Stimulated activated memory B cell treated with anti-CD40 and anti-IgM and Interleukin-4, amounts not matched to agents 10 μg/mL and 1 μg/mL and 100 μg/mL, for 72 hours (primary cell): ENCODE measurements at regions not wholly inside any gene's neighbourhood (a gene's known extent, or its start where the extent isn't known, plus 50 kb on each side); places are given as distances from the start of the nearest gene placed in this dataset.

Source experiments
- ATAC-seq: fragments of 150-1000 bp; cut with Tn5 transposase; 2 replicates; pipeline ENCODE4 v1.10.0; 2021
- H3K27ac Mint-ChIP-seq: one replicate; pipeline ENCODE4 v1.8.0; 2022; ENCODE audit warnings: mild to moderate bottlenecking, mixed read lengths
- H3K27me3 Mint-ChIP-seq: one replicate; pipeline ENCODE4 v1.8.0; 2022; ENCODE audit warnings: mixed read lengths
- H3K36me3 Mint-ChIP-seq: one replicate; pipeline ENCODE4 v1.8.0; 2022; ENCODE audit warnings: mixed read lengths
- H3K4me1 Mint-ChIP-seq: one replicate; pipeline ENCODE4 v1.8.0; 2022; ENCODE audit warnings: mixed read lengths
- H3K4me3 Mint-ChIP-seq: one replicate; pipeline ENCODE4 v1.8.0; 2022; ENCODE audit warnings: mild to moderate bottlenecking, moderate library complexity, mixed read lengths
- H3K9me3 Mint-ChIP-seq: one replicate; pipeline ENCODE4 v1.8.0; 2022; ENCODE audit warnings: mixed read lengths

DNA sequence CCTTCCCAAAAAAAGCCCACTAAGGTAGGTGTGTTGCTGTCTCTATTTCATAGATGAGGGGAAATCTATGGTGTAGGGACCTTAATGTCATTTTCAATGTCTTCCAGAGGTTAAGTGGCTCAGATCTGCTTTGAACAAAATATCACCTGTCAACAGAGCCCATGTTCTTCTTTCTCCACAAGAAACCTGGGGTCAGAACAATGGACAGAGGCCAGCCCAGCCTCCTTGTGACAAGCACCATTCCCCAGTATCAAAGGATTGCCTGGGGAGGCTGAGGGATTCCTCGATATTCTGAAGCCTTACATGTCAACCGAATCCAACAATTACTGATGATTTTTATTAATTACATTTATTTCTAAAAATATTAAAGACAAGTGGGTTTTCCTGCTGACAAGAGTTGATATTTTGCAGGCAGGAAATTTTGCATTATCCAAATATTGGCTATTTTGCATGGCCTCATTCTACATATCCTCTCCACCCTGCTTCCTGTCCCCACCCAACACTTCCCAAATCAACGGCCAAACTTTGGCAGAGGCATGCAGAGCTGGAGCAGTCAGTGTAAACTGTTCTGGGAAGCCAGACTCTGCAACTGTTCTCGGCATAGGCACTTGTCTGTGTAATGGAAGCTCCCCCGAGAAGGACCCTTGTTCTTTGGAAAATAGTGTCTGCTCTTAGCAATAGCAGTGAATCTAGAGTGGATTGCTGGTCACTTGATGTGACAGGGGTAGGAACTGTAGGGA is 281.5 kb downstream of the HS3ST3A1 start:
- Mint-ChIP-seq H3K27ac (no peak overlapping the region), H3K36me3 (no peaks in the 10 kb centered on the region), H3K4me1 (no peaks in the 10 kb centered on the region), H3K4me3 (no peak overlapping the region), H3K9me3 (no peaks in the 10 kb centered on the region), H3K27me3 (no peaks in the 10 kb centered on the region)
- no peak for ATAC-seq

DNA sequence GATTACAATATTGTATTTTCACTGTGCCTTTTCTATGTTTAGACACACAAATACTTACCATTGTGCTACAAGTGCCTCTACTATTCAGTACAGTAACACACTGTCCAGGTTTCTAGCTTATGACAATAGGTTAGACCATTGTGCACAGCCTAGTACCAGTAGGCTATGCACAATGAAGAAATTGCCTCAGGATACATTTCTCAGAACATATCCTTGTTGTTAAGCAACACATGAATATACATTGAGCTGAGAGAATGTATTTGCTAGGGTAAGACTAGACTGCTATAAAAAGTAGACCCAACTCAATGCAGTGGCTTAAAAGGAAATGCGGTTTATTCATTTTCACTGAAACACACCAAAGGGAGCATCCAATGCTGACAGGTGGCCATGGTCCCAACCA is 285.1 kb downstream of the HS3ST3A1 start:
- no peaks in the 10 kb centered on the region for H3K9me3 Mint-ChIP-seq
- no peak for ATAC-seq
- no peaks in the 10 kb centered on the region for H3K27me3 Mint-ChIP-seq
- H3K4me3 Mint-ChIP-seq, result no peak overlapping the region
- H3K4me1 Mint-ChIP-seq, result no peaks in the 10 kb centered on the region
- no peak overlapping the region for H3K27ac Mint-ChIP-seq
- no peaks in the 10 kb centered on the region for H3K36me3 Mint-ChIP-seq

GRCh38 chr17:13311306-13311705 is 290.4 kb downstream of the HS3ST3A1 start:
- H3K36me3 Mint-ChIP-seq, result no peaks in the 10 kb centered on the region
- H3K27ac Mint-ChIP-seq, result no peak overlapping the region
- no peak for ATAC-seq
- H3K27me3 Mint-ChIP-seq, result no peaks in the 10 kb centered on the region
- peaks cover 4% of the 10 kb centered on the region for H3K9me3 Mint-ChIP-seq
- no peaks in the 10 kb centered on the region for H3K4me1 Mint-ChIP-seq
- no peak overlapping the region for H3K4me3 Mint-ChIP-seq

- H3K4me3 Mint-ChIP-seq, result no peak overlapping the region
- H3K27me3 Mint-ChIP-seq, result no peaks in the 10 kb centered on the region
- H3K36me3 Mint-ChIP-seq, result no peaks in the 10 kb centered on the region
- no peaks in the 10 kb centered on the region for H3K4me1 Mint-ChIP-seq
- no peak overlapping the region for H3K27ac Mint-ChIP-seq
- H3K9me3 Mint-ChIP-seq, result peaks cover 4% of the 10 kb centered on the region
- no peak for ATAC-seq
Observed at GRCh38 chr17:13310858-13311257, 290.9 kb downstream of the HS3ST3A1 start.

GRCh38 chr17:13306310-13306962 is 288.6 kb upstream of the ELAC2 start:
- Mint-ChIP-seq H3K27ac (no peak overlapping the region), H3K9me3 (peaks cover 4% of the 10 kb centered on the region), H3K36me3 (no peaks in the 10 kb centered on the region), H3K27me3 (no peaks in the 10 kb centered on the region), H3K4me1 (no peaks in the 10 kb centered on the region), H3K4me3 (no peak overlapping the region)
- ATAC-seq, result no peak

DNA sequence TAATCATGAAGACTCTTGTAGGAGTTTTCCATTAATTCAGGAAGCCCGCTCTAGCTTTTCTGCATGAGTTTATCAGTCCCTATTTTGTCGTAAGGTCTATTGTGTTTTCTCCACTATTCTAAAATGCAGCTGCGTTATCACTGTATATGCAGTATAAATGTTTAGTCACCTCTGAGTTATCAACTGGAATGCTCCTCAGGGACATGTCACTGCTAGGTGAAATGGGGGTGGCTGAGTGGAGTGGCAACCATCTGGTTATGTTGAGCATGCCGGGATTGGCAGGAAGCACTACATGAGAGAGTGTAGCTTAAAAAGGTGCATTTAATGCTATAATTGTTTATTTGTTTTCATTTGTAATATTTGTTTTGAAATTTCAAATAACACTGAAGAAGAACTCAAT is 285.2 kb upstream of the ELAC2 start:
- Mint-ChIP-seq H3K36me3 (no peaks in the 10 kb centered on the region), H3K27ac (no peak overlapping the region), H3K4me1 (no peaks in the 10 kb centered on the region), H3K9me3 (peaks cover 3% of the 10 kb centered on the region), H3K27me3 (no peaks in the 10 kb centered on the region), H3K4me3 (no peak overlapping the region)
- ATAC-seq, result no peak

DNA sequence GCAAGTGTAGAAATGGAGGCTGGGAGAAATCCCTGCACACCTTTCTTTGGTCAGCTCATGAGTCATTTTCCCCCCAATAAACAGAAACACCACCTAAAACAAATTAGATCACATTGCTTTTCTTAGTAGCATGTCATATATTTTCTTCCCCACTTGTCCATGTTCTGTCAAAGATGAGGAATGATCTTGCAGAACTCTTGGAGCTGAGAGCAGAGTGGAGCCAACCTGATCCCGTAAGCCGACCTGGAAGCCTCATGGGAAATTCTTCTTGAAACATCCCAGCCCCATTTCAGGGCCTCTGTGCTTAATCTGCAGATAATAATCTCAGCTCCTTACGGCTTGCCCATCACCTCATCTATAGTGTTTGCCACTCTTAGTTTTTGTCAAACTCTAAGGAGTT is 284.6 kb upstream of the ELAC2 start:
- no peak for ATAC-seq
- H3K36me3 Mint-ChIP-seq, result no peaks in the 10 kb centered on the region
- peaks cover 3% of the 10 kb centered on the region for H3K9me3 Mint-ChIP-seq
- H3K27me3 Mint-ChIP-seq, result no peaks in the 10 kb centered on the region
- no peaks in the 10 kb centered on the region for H3K4me1 Mint-ChIP-seq
- no peak overlapping the region for H3K27ac Mint-ChIP-seq
- no peak overlapping the region for H3K4me3 Mint-ChIP-seq

DNA sequence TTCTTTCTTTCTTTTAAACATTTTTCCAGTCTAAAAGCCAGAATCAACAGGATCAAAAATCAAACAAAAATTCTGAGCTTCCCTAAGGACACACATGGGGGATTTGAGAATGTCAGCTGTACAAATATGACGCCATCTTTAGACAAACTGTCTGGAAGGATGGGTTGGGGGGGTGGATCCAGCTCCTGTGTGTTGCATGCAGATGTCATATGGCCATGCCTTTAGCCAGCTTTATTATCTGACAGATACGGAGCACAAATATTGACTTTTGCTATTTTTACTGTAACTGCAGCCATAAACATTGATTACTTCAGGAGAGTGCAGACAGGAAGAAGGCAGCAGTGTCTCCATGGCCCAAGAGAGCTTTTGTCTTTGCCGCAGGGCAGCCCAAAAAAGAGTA is 279.4 kb upstream of the ELAC2 start:
- no peaks in the 10 kb centered on the region for H3K4me1 Mint-ChIP-seq

DNA sequence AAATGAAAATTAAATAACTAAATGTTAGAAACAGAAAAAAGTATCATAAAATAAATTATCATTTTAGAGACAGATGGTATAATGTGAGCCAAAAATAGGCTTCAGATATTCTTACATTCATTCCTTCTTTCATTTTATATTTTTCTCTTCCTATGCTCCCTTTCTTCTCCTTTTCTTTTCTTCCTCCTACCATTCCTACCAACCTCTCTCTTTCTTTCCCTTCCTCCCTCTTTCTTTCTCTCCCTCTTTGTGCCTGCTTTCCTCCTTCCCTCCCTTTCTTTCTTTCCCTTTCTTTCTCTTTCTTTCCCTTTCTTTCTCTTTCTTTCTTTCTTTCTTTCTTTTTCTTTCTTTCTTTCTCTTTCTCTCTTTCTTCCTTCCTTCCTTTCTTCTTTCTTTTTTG is 275.6 kb upstream of the ELAC2 start:
- no peaks in the 10 kb centered on the region for H3K36me3 Mint-ChIP-seq
- no peak overlapping the region for H3K27ac Mint-ChIP-seq
- peaks cover 4% of the 10 kb centered on the region for H3K9me3 Mint-ChIP-seq
- no peak overlapping the region for H3K4me3 Mint-ChIP-seq
- H3K4me1 Mint-ChIP-seq, result no peaks in the 10 kb centered on the region
- no peak for ATAC-seq
- H3K27me3 Mint-ChIP-seq, result no peaks in the 10 kb centered on the region

More for the DNA sequence above, 279.4 kb upstream of the ELAC2 start:
- H3K27ac Mint-ChIP-seq, result no peak overlapping the region
- no peaks in the 10 kb centered on the region for H3K36me3 Mint-ChIP-seq
- H3K9me3 Mint-ChIP-seq, result peaks cover 7% of the 10 kb centered on the region
- no peaks in the 10 kb centered on the region for H3K27me3 Mint-ChIP-seq
- no peak for ATAC-seq
- H3K4me3 Mint-ChIP-seq, result no peak overlapping the region

GRCh38 chr17:13292291-13292690 is 274.5 kb upstream of the ELAC2 start:
- Mint-ChIP-seq H3K27ac (no peak overlapping the region), H3K9me3 (peaks cover 4% of the 10 kb centered on the region), H3K27me3 (no peaks in the 10 kb centered on the region), H3K4me3 (no peak overlapping the region), H3K36me3 (no peaks in the 10 kb centered on the region), H3K4me1 (no peaks in the 10 kb centered on the region)
- ATAC-seq, result no peak

GRCh38 chr17:13288248-13288647 is 270.4 kb upstream of the ELAC2 start:
- no peak overlapping the region for H3K27ac Mint-ChIP-seq
- no peaks in the 10 kb centered on the region for H3K36me3 Mint-ChIP-seq
- H3K27me3 Mint-ChIP-seq, result no peaks in the 10 kb centered on the region
- H3K4me1 Mint-ChIP-seq, result no peaks in the 10 kb centered on the region
- H3K4me3 Mint-ChIP-seq, result no peak overlapping the region
- ATAC-seq, result no peak
- no peaks in the 10 kb centered on the region for H3K9me3 Mint-ChIP-seq

GRCh38 chr17:13287226-13287625 is 269.4 kb upstream of the ELAC2 start:
- no peak for ATAC-seq
- Mint-ChIP-seq H3K4me1 (no peaks in the 10 kb centered on the region), H3K9me3 (no peaks in the 10 kb centered on the region), H3K36me3 (no peaks in the 10 kb centered on the region), H3K27me3 (no peaks in the 10 kb centered on the region), H3K27ac (no peak overlapping the region), H3K4me3 (no peak overlapping the region)

DNA sequence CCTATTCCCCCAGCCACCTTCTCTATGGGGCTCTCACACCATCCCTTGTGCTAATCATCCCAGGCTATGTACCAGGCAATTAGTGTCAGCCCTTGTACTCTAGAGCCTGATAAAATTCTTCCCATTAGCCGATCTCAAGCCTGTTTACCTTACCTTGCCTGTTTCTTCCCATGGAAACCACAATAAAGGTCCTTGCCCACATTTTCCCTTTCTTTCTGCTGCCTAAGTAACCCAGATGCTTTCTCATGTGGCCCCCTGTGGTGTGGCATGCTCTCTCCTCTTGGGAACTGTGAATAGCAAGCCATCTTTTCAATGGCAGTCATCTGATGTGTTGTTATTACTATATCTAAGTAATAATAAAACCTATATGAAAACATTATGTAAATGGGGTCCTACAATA is 265.8 kb upstream of the ELAC2 start:
- H3K4me1 Mint-ChIP-seq, result no peaks in the 10 kb centered on the region
- H3K36me3 Mint-ChIP-seq, result no peaks in the 10 kb centered on the region
- no peak overlapping the region for H3K4me3 Mint-ChIP-seq
- H3K27ac Mint-ChIP-seq, result no peak overlapping the region
- no peaks in the 10 kb centered on the region for H3K9me3 Mint-ChIP-seq
- no peak for ATAC-seq
- H3K27me3 Mint-ChIP-seq, result no peaks in the 10 kb centered on the region

DNA sequence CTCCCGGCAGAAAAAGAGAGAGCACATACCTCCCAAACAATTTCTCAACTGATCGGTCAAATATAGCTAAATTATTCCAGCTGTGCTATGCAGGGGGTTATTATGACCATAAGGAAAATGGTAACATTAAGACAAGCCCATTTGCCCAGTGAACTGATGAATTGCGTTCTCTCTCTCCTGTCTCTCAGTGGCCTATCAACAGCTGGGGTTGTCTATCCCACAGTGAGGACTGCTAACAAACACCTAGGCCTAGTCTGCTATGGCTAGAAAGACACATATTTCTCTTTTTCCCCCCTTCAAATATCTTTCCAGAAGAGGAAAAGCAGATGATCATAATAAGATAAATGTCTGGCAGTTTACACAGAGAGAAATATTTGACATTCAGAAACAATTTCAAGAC is 263.8 kb upstream of the ELAC2 start:
- Mint-ChIP-seq H3K9me3 (no peaks in the 10 kb centered on the region), H3K4me3 (no peak overlapping the region), H3K36me3 (no peaks in the 10 kb centered on the region), H3K27me3 (no peaks in the 10 kb centered on the region), H3K27ac (no peak overlapping the region), H3K4me1 (no peaks in the 10 kb centered on the region)
- ATAC-seq, result no peak

DNA sequence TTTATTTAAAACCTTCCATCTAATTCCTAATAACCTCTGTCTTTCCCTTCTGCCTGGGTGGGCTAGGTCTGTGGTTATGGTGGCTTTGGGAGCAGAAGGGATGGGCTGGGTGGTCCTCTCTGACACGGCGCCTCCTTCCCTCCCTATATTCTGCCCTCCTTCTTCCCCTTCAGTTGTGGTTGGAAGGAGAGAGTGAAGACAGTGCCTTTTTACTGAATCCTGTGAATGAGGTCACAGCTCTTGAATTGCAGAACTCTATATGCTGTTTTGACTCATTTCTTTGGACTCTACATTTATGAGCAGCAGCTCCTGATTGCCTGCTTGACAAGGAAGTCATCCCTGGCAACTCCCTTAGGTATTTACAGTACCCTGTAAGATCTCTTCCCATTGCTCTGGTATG is 256.0 kb upstream of the ELAC2 start:
- no peak overlapping the region for H3K4me3 Mint-ChIP-seq
- ATAC-seq, result no peak

DNA sequence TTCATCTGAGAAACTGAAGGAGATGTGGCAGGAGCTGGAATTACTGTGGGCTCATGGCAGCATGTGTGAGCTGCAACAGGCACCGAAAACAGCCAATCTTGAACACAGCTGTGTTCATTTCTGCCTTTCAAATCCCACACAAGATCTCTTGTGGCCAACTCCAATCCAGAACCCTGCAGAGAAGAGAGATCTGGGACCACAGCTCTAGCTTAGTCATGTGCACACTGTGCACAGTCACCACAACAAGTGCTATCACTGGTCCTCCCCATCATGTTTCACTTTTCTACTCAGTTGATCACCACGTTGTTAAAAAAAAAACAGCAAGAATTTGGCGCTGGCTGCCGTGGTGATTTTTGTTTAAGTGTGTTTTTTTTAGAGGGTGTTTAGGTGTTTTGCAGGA is 254.5 kb upstream of the ELAC2 start:
- H3K4me3 Mint-ChIP-seq, result no peak overlapping the region
- no peak overlapping the region for H3K27ac Mint-ChIP-seq
- H3K4me1 Mint-ChIP-seq, result no peaks in the 10 kb centered on the region
- no peaks in the 10 kb centered on the region for H3K36me3 Mint-ChIP-seq
- H3K9me3 Mint-ChIP-seq, result no peaks in the 10 kb centered on the region
- no peak for ATAC-seq
- H3K27me3 Mint-ChIP-seq, result no peaks in the 10 kb centered on the region

More for the DNA sequence above, 256.0 kb upstream of the ELAC2 start:
- Mint-ChIP-seq H3K36me3 (no peaks in the 10 kb centered on the region), H3K4me1 (no peaks in the 10 kb centered on the region), H3K27ac (no peak overlapping the region), H3K27me3 (no peaks in the 10 kb centered on the region), H3K9me3 (no peaks in the 10 kb centered on the region)
